Fibroblast of mammary gland (primary cell): ENCODE measurements at regions not wholly inside any gene's neighbourhood (a gene's known extent, or its start where the extent isn't known, plus 50 kb on each side); places are given as distances from the start of the nearest gene placed in this dataset.

Source experiments
- DNase-seq: peaks from one replicate; pipeline ENCODE4 v3.0.0-alpha.2; 2010; ENCODE audit warnings: low read depth
- H3K4me3 ChIP-seq: 2 replicates; pipeline ENCODE4 v1.5.1; 2011; ENCODE audit warnings: low read depth, mild to moderate bottlenecking, low read length, moderate library complexity; ENCODE audit not compliant: control insufficient read depth
- TF ChIP-seq, protein P1 (sequence below): conservative IDR thresholded peaks from 2 replicates; pipeline ENCODE4 v1.5.1; 2011; ENCODE audit warnings: low read depth, low read length, inconsistent platforms; ENCODE audit not compliant: control insufficient read depth, insufficient read depth

GRCh38 chr9:23324511-23324910 lies 501.5 kb downstream of the ELAVL2 start:
- TF ChIP-seq, protein P1, sequence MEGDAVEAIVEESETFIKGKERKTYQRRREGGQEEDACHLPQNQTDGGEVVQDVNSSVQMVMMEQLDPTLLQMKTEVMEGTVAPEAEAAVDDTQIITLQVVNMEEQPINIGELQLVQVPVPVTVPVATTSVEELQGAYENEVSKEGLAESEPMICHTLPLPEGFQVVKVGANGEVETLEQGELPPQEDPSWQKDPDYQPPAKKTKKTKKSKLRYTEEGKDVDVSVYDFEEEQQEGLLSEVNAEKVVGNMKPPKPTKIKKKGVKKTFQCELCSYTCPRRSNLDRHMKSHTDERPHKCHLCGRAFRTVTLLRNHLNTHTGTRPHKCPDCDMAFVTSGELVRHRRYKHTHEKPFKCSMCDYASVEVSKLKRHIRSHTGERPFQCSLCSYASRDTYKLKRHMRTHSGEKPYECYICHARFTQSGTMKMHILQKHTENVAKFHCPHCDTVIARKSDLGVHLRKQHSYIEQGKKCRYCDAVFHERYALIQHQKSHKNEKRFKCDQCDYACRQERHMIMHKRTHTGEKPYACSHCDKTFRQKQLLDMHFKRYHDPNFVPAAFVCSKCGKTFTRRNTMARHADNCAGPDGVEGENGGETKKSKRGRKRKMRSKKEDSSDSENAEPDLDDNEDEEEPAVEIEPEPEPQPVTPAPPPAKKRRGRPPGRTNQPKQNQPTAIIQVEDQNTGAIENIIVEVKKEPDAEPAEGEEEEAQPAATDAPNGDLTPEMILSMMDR: no peak
- DNase-seq: no peak
- H3K4me3 ChIP-seq: no peak overlapping the region

GRCh38 chr9:23326597-23326996 lies 499.4 kb downstream of the ELAVL2 start:
- no peak for DNase-seq
- TF ChIP-seq, protein P1: no peak
- no peak overlapping the region for H3K4me3 ChIP-seq

- TF ChIP-seq, protein P1: no peak
- DNase-seq: no peak
- H3K4me3 ChIP-seq: no peak overlapping the region
Measured at GRCh38 chr9:23341346-23341745, 484.7 kb downstream of the ELAVL2 start.

GRCh38 chr9:23342291-23342690 lies 483.7 kb downstream of the ELAVL2 start:
- H3K4me3 ChIP-seq: no peak overlapping the region
- peak; percentile 7 for DNase-seq
- TF ChIP-seq, protein P1: no peak

DNA sequence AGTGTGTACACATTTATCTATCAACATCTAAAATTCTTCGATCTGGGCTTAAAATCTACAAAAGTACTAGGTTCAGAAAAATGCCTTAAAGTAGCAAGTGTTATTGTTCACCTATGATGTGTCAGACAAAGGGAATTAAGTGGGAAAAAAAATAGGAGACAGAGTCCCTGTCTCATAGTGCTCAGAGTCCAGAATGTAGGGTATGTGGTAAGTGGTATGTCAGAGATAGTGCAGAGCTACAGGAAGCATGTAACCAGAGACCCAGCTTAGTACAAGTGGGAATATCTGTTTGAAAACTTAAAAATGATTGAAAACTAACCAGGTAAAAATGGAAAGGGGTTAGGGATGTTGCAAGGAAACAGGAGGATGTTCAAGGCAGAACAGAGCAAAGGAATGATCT lies 482.8 kb downstream of the ELAVL2 start:
- TF ChIP-seq, protein P1: no peak
- H3K4me3 ChIP-seq: no peak overlapping the region
- no peak for DNase-seq

DNA sequence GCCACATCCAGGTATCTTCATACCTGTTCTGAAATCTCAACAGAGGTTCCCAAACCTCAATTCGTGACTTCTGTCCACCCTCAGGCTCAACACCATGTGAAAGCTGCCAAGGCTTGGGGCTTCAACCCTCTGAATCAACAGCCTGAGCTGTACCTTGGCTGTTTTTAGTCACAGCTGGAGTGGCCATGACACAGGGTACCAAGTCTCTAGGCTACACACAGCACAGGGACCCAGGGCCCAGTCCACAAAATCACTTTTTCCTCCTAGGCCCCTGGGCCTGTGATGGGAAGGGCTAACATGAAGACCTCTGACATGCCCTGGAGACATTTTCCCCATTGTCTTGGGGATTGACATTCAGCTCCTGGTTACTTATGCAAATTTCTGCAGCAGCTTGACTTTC lies 464.9 kb downstream of the ELAVL2 start:
- no peak overlapping the region for H3K4me3 ChIP-seq
- DNase-seq: no peak
- TF ChIP-seq, protein P1: no peak

DNA sequence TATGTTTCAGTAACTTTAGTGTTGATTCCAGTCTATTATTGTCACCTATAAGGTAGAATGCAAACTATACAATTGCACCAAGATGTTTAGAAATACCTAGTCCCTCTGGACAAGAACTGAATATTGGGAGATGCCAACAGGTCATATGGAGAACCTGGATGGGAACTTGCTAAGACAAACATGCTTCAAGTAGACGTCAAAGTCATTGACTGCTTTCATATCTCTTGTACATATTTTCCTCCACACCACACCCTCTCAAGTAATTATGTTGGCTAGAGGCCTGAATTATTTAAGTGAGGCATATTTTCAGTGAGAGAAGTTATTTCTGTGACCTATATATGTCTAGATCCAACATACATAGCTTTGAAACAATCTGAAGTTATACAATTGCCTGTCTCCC lies 453.3 kb downstream of the ELAVL2 start:
- no peak overlapping the region for H3K4me3 ChIP-seq
- DNase-seq: no peak
- TF ChIP-seq, protein P1: no peak
